Small intestine (tissue), 7 donors: ENCODE measurements at regions not wholly inside any gene's neighbourhood (a gene's known extent, or its start where the extent isn't known, plus 50 kb on each side); places are given as distances from the start of the nearest gene placed in this dataset.

Experiments used
- DNase-seq, 2 donors: peaks; one replicate each; pipeline versions ENCODE4 v3.0.0 to v3.0.0-alpha.2; 2013
- FAIRE-seq: peaks from 2 replicates; lab custom pipeline; 2012; peaks lifted over from hg19 to GRCh38; lab: Jason Lieb, UNC
- H3K27ac ChIP-seq, 3 donors: one replicate each; pipeline ENCODE4 v1.5.1; 2013; ENCODE audit warnings: low read length in 2 of 3, mild to moderate bottlenecking in 2 of 3, control low read depth in 1 of 3, inconsistent platforms in 1 of 3, low read depth in 1 of 3, moderate library complexity in 1 of 3
- H3K27me3 ChIP-seq, 3 donors: one replicate each; pipeline ENCODE4 v1.6.1; 2013; ENCODE audit warnings: low read length in 3 of 3, inconsistent platforms in 1 of 3; ENCODE audit not compliant: control insufficient read depth in 3 of 3, insufficient read depth in 3 of 3
- H3K36me3 ChIP-seq, 3 donors: one replicate each; pipeline ENCODE4 v1.6.1; 2013; ENCODE audit warnings: low read length in 3 of 3, inconsistent platforms in 1 of 3, low read depth in 1 of 3, mild to moderate bottlenecking in 1 of 3, moderate library complexity in 1 of 3; ENCODE audit not compliant: control insufficient read depth in 3 of 3, insufficient read depth in 2 of 3
- H3K4me1 ChIP-seq, 3 donors: one replicate each; pipeline ENCODE4 v1.6.1; 2013; ENCODE audit warnings: low read length in 2 of 3, inconsistent platforms in 1 of 3, low read depth in 1 of 3, mild to moderate bottlenecking in 1 of 3, moderate library complexity in 1 of 3; ENCODE audit not compliant: control insufficient read depth in 3 of 3, insufficient read depth in 2 of 3
- H3K4me3 ChIP-seq, 3 donors: one replicate each; pipeline ENCODE4 v1.5.1; 2013; ENCODE audit warnings: low read length in 3 of 3, control low read depth in 1 of 3, inconsistent platforms in 1 of 3, low read depth in 1 of 3, mild to moderate bottlenecking in 1 of 3, moderate library complexity in 1 of 3
- H3K9me3 ChIP-seq, 2 donors: one replicate each; pipeline ENCODE4 v1.6.1; 2013; ENCODE audit warnings: low read depth in 1 of 2, low read length in 1 of 2; ENCODE audit not compliant: control insufficient read depth in 2 of 2, insufficient read depth in 1 of 2
- WGBS, 3 donors: extraction: QIAGEN DNeasy Blood & Tissue Kit; methylation state at CpG; one replicate each; pipeline ENCODE4 v1.1.7; 2013; 5-methylcytosine and 5-hydroxymethylcytosine counted together
- donor health status: healthy with polysubstance abuse.
- donor health status: control.
- donor health status: control.
- donor health status: Bipolar disorder and iron deficiency.
- donor health status: healthy.

DNA sequence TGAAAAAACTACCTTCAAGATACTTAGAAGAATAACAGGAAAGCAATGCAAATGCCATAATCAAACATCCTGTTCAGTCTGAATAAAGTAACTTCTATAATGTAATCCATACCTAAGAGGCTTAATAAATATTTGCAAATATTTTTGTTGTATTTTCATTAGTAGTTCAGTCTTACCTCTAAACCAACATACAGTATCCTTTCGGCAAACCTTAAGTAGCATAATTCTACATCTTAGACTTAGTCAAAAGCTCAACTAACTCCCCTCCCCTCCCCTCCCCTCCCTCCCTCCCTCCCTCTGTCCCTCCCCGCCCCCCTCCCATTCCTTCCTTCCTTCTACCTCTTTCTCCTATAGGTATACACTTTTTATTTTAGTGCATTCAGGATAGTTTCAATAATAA is 1373.2 kb downstream of the SUCLG1 start:
- H3K4me1 ChIP-seq: no peaks in the 10 kb centered on the region
- H3K36me3 ChIP-seq: no peaks in the 10 kb centered on the region
- DNase-seq: no peak
- no peak overlapping the region for H3K4me3 ChIP-seq
- FAIRE-seq: no peak
- no peaks in the 10 kb centered on the region for H3K9me3 ChIP-seq
- WGBS, 3 donors: 92 to 100% (median 94%) methylated on average over 2 of the region's 2 CpGs
- H3K27me3 ChIP-seq: no peaks in the 10 kb centered on the region
- no peak overlapping the region for H3K27ac ChIP-seq

DNA sequence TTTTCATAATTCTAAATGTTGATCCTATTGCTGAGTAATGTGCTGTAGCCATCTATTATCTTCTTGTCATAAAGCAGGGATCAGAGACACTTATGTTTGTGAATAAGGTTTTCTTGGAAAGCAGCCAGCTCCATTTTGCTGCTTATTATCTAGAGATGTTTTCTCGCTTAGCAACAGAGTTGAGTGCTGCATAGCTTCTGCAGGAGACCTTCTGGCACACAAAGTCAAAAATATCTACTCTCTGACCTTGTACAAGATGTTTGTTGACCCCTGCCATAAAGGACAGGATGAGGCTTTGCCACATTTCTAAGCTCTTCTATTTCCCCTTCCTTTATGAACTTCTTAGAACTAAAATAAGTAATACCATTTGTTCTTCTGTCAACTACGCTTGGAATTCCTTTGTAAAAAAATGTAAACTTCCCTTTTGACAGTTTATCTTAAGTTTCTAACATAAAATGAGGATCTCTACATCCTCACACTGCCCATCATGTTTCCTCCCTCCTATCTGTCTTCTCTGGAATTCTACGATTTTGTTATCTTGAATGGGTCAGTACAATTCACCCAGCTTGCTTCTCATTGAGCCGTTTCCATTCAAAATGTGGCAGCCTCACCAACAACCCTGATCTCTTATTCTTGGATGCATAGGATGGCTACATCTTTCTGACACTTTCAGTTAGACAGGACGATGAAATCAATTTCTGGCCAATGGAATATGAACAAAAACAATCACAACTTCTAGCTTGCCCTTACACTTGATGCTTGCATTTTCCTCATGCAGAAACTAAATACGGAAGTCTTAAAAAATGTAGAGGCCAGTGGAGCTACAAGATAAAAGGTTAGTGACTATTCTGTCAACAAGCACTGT is 1377.0 kb downstream of the SUCLG1 start:
- no peak overlapping the region for H3K4me3 ChIP-seq
- no peak for FAIRE-seq
- H3K27me3 ChIP-seq: no peaks in the 10 kb centered on the region
- H3K9me3 ChIP-seq: no peaks in the 10 kb centered on the region
- H3K36me3 ChIP-seq: no peaks in the 10 kb centered on the region
- peak; percentile 58 to 74 for DNase-seq
- WGBS, 3 donors: 28 to 46% (median 45%) methylated on average over 6 of the region's 6 CpGs
- no peaks in the 10 kb centered on the region for H3K4me1 ChIP-seq
- no peak overlapping the region for H3K27ac ChIP-seq

DNA sequence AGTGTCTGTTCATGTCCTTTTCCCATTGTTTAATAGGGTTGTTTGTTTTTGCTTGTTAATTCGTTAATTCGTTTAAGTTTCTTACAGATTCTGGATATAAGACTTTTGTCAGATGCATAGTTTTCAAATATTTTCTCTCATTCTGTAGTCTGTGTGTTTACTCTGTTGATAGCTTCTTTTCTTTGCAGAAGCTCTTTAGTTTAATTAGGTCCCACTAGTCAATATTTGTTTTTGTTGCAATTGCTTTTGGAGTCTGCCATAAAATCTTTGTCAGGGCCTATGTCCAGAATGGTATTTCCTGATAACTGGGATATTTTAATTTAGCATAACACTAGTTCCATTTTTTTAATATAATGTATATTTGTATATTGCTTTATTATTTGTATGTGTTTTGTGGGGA is 1380.1 kb downstream of the SUCLG1 start:
- Histone ChIP-seq H3K9me3 (no peaks in the 10 kb centered on the region), H3K36me3 (no peaks in the 10 kb centered on the region), H3K4me1 (no peaks in the 10 kb centered on the region), H3K27ac (no peak overlapping the region), H3K27me3 (no peaks in the 10 kb centered on the region), H3K4me3 (no peak overlapping the region)
- FAIRE-seq: peak; percentile 10
- no peak for DNase-seq
- 89 to 92% (median 91%) methylated on average over 2 of the region's 2 CpGs for WGBS, 3 donors

DNA sequence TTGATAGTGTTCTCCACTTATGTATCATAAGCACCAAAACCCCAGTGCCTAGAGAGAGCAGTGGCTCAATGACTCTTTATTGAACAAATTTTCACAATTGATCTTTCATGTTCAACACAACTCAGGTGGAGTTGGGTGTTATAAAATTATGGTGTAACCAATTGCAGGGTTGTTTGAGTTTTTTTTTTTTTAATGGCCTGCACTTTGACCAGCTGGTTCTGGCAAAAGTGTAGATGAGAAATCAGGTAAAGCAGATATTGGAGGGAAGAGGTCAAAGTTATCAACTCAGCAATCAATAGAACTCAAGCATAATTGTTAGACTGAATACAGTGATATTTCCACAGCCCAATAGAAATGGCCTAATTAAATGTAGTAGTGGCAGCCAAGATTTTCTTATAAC is 1386.3 kb downstream of the SUCLG1 start:
- H3K9me3 ChIP-seq: no peaks in the 10 kb centered on the region
- H3K27me3 ChIP-seq: no peaks in the 10 kb centered on the region
- H3K4me3 ChIP-seq: no peak overlapping the region
- DNase-seq: peak in 1 of 2 donors; percentile 83
- no peaks in the 10 kb centered on the region for H3K36me3 ChIP-seq
- H3K27ac ChIP-seq: no peak overlapping the region
- FAIRE-seq: no peak
- H3K4me1 ChIP-seq: no peaks in the 10 kb centered on the region

DNA sequence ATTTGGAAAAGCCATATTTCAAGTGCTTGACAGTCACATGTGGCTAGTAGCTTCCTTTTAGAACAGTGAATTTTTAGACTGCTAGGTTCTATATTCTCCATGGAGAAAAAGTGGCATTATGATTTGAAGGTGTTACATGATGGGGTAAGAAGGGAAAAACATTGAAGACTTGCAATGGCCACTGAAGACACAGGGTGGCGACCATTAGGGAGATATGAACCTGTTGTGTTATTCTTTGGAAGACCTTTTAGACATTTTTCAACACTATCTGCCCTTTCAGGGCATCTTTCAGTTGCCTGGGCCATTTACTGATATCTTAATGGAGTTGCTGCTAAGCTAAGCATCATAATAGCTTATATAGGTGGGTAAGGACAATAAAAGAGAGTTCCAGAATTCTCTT is 1387.2 kb downstream of the SUCLG1 start:
- peaks cover 0 to 2% (median 0%) of the 10 kb centered on the region in 3 donors for H3K4me1 ChIP-seq
- WGBS, 3 donors: 76 to 86% (median 85%) methylated on average over 1 of the region's 1 CpG
- no peaks in the 10 kb centered on the region for H3K27me3 ChIP-seq
- H3K36me3 ChIP-seq: no peaks in the 10 kb centered on the region
- no peak for DNase-seq
- no peak overlapping the region for H3K27ac ChIP-seq
- no peak for FAIRE-seq
- no peaks in the 10 kb centered on the region for H3K9me3 ChIP-seq
- H3K4me3 ChIP-seq: no peak overlapping the region

DNA sequence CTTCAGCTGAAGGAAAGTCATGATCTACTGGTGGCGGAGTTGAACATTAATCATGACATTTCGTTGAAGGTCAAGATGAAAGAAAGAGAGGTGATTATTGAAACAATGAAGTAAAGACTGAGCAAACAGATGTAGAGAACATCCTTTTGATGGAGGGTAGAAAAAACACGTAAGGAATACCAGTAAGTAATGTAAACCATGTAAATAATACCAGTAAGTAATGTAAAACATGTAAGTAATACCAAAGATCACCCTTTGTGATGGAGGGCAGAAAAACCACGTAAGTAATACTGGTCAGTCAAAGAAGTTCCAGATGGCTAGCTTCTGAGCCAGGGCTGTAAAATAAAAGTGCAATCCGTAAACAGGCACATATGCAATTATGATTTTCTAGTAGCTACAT is 1387.7 kb downstream of the SUCLG1 start:
- Histone ChIP-seq H3K4me1 (peaks cover 0 to 2% (median 0%) of the 10 kb centered on the region in 3 donors), H3K4me3 (no peak overlapping the region), H3K36me3 (no peaks in the 10 kb centered on the region), H3K27ac (no peak overlapping the region), H3K27me3 (no peaks in the 10 kb centered on the region), H3K9me3 (no peaks in the 10 kb centered on the region)
- no peak for FAIRE-seq
- DNase-seq: no peak
- 77 to 84% (median 82%) methylated on average over 5 of the region's 5 CpGs for WGBS, 3 donors

DNA sequence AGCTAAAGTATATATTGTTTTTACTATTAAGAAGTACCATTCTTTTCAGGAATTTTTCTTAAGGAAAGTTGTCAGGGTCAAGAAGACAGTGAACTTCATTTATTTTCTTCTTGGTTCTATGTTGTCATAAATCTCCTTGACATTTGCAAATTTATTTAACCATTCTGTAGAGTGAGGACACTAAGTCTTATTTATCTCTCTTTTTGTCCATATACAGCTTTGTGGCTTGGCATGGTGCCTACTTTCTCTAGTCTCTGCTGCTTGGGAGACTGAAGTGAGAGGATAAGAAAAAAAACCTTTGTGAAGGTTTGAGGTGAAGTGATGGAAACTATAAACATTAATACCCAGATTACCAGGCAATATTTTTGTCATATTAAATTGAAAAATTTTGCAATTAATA is 1389.4 kb downstream of the SUCLG1 start:
- H3K36me3 ChIP-seq: no peaks in the 10 kb centered on the region
- FAIRE-seq: no peak
- H3K27me3 ChIP-seq: no peaks in the 10 kb centered on the region
- H3K4me1 ChIP-seq: peaks cover 0 to 2% (median 0%) of the 10 kb centered on the region in 3 donors
- no peaks in the 10 kb centered on the region for H3K9me3 ChIP-seq
- H3K4me3 ChIP-seq: no peak overlapping the region
- H3K27ac ChIP-seq: no peak overlapping the region
- peak in 1 of 2 donors; percentile 14 for DNase-seq

DNA sequence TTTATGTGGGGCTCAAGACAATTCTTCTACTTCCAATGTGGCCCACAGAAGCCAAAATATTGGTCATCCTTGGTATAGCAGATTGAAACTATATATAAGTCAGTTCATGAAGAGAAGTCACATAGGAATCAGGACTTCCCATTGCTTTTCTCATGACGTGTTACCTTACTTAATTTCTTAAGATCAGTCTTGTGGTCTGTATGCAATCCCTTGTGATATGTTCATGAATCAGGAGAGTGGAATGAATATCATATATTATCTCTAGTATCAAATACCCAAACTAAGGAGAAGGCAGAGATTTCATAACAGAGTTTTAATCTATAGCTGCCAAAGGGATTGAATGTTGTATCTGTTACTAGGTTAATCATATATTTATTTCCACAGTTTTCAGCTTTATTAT is 1390.4 kb downstream of the SUCLG1 start:
- Histone ChIP-seq H3K9me3 (no peaks in the 10 kb centered on the region), H3K27ac (no peak overlapping the region), H3K4me3 (no peak overlapping the region), H3K36me3 (no peaks in the 10 kb centered on the region), H3K4me1 (peaks cover 0 to 2% (median 0%) of the 10 kb centered on the region in 3 donors), H3K27me3 (no peaks in the 10 kb centered on the region)
- FAIRE-seq: no peak
- DNase-seq: no peak
- WGBS, 3 donors: 85 to 88% (median 87%) methylated on average over 1 of the region's 1 CpG

DNA sequence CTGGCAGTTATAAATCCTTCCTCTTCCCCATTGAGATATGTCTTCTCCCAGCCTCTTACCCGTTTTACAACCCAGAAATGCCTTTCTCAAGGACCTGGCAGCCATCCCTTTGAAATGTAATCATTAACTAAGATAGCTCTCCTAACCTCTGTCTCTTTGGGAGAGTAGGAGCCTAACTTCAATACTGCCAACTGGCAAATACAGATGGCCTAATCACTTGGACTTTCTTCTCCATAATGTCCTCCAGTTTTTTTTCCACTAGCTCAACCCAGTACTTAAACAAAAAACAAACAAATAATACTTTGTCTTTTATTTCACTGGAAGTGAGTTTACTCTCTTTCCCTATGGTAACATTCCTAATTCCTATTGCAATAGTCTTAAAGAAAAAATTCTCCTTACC is 1391.1 kb downstream of the SUCLG1 start:
- Histone ChIP-seq H3K4me1 (peaks cover 0 to 4% (median 0%) of the 10 kb centered on the region in 3 donors), H3K4me3 (no peak overlapping the region), H3K9me3 (no peaks in the 10 kb centered on the region), H3K27me3 (no peaks in the 10 kb centered on the region), H3K27ac (no peak overlapping the region), H3K36me3 (no peaks in the 10 kb centered on the region)
- DNase-seq (peak; percentile 71 to 94), FAIRE-seq (peak; percentile 96)
- 3 to 12% (median 3%) methylated on average over 1 of the region's 1 CpG for WGBS, 3 donors
